Stimulated activated CD4-positive, alpha-beta T cell treated with anti-CD3 and anti-CD28 coated beads, Interleukin-1b, Interleukin-23, amount 100 ng/mL, for 48 hours (primary cell): ENCODE measurements at regions not wholly inside any gene's neighbourhood (a gene's known extent, or its start where the extent isn't known, plus 50 kb on each side); places are given as distances from the start of the nearest gene placed in this dataset.

Source experiments
- DNase-seq: peaks from one replicate; pipeline ENCODE4 v3.0.0-alpha.2; 2020

- DNase-seq, result no peak
Measured at GRCh38 chr2:102078773-102079172, 63.8 kb upstream of the IL1R1 start.

- DNase-seq, result no peak
Measured at GRCh38 chr2:102080451-102081242, 61.9 kb upstream of the IL1R1 start.

GRCh38 chr2:102081243-102081522, 61.4 kb upstream of the IL1R1 start:
- no peak for DNase-seq

- DNase-seq, result no peak
Measured at GRCh38 chr2:102081606-102082005, 60.9 kb upstream of the IL1R1 start.

- DNase-seq, result peak; percentile 64
Measured at GRCh38 chr2:102082571-102083392, 59.8 kb upstream of the IL1R1 start.

- DNase-seq, result peak; percentile 39
Measured at GRCh38 chr2:102083393-102083703, 59.2 kb upstream of the IL1R1 start.

GRCh38 chr2:102084651-102085050, 57.9 kb upstream of the IL1R1 start:
- DNase-seq, result no peak

GRCh38 chr2:102085238-102085637, 57.3 kb upstream of the IL1R1 start:
- no peak for DNase-seq

GRCh38 chr2:102086150-102086872, 56.2 kb upstream of the IL1R1 start:
- DNase-seq, result no peak

GRCh38 chr2:102091121-102091520, 51.4 kb upstream of the IL1R1 start:
- no peak for DNase-seq

GRCh38 chr2:102091908-102092307, 50.6 kb upstream of the IL1R1 start:
- DNase-seq, result no peak

- DNase-seq, result no peak
Measured at GRCh38 chr2:102092535-102092934, 50.0 kb upstream of the IL1R1 start.
